ENCODE measurements at regions not wholly inside any gene's neighbourhood (a gene's known extent, or its start where the extent isn't known, plus 50 kb on each side); places are given as distances from the start of the nearest gene placed in this dataset.

DNA sequence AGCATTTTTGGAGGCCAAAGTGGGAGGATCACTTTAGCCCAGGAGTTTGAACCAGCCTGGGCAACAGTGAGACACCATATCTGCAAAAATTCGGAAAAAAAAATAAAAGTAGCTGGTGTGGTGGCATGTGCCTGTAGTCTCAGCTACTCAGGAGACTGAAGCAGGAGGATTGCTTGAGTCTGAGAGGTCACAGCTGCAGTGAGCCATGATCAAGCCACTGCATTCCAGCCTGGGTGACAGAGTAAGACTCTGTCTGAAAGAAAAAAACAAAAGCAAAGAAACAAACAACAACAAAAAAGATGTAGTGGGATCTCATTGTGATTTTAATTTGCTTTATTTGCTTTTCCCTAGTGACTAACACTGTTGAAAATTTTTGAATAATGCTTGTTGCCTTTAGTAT is 394.7 kb upstream of the KLHL1 start:
- TF ChIP-seq, protein P1, sequence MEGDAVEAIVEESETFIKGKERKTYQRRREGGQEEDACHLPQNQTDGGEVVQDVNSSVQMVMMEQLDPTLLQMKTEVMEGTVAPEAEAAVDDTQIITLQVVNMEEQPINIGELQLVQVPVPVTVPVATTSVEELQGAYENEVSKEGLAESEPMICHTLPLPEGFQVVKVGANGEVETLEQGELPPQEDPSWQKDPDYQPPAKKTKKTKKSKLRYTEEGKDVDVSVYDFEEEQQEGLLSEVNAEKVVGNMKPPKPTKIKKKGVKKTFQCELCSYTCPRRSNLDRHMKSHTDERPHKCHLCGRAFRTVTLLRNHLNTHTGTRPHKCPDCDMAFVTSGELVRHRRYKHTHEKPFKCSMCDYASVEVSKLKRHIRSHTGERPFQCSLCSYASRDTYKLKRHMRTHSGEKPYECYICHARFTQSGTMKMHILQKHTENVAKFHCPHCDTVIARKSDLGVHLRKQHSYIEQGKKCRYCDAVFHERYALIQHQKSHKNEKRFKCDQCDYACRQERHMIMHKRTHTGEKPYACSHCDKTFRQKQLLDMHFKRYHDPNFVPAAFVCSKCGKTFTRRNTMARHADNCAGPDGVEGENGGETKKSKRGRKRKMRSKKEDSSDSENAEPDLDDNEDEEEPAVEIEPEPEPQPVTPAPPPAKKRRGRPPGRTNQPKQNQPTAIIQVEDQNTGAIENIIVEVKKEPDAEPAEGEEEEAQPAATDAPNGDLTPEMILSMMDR (IDR thresholded peaks at IDR 0.05), result no peak
- no peak for TF ChIP-seq POLR2A (IDR thresholded peaks at IDR 0.05)
